DMS 273 (cell line): ENCODE measurements at regions not wholly inside any gene's neighbourhood (a gene's known extent, or its start where the extent isn't known, plus 50 kb on each side); places are given as distances from the start of the nearest gene placed in this dataset.

ENCODE experiments used
- DNase-seq: peaks from one replicate; lab custom pipeline; 2025; ENCODE audit not compliant: unreplicated experiment; lab: John Stamatoyannopoulos, UW

GRCh38 chr7:110591341-110591740 lies 499.6 kb upstream of the LRRN3 start:
- DNase-seq: no peak

GRCh38 chr7:110592557-110592956 lies 498.4 kb upstream of the LRRN3 start:
- DNase-seq: no peak

DNA sequence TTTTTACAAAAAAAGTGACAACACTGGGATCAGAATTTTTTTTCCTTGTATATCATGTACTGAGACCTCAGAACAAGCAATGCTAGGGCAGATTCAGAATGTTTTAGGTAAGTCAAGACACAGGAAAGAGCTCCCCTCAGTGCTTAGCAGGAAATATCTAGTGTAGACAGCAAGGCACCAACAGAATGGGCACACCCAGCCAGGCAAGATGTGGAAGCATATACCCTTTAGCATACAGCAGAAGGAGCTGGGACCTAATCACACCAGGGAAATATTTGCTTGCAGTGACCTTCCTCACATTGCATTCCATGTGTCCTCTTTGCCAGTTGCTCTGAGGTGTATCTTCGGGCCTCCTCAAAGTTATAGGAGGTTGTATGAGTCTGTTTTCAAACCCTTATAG lies 497.6 kb upstream of the LRRN3 start:
- DNase-seq: no peak

GRCh38 chr7:110595694-110596093 lies 495.2 kb upstream of the LRRN3 start:
- peak; percentile 70 for DNase-seq

GRCh38 chr7:110600956-110601355 lies 490.0 kb upstream of the LRRN3 start:
- DNase-seq: peak; percentile 48

DNA sequence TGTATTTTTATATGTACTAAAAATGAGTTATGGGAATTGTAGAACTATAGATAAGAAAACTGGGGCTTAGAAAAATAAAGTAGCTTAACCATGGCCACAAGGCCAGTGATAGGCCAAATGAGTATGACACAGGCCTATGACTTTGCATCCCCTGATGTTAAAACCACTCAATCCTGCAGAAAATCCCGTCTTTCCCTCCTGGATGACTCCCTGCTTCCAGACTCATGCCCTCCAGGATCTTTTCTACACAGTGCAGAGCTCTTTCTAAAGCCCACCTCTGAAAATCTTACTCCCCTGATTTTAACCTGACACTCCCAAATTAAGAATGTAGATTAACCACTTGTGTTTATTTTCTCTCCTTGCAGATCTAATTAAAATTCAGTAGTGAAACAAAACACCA lies 489.2 kb upstream of the LRRN3 start:
- no peak for DNase-seq

DNA sequence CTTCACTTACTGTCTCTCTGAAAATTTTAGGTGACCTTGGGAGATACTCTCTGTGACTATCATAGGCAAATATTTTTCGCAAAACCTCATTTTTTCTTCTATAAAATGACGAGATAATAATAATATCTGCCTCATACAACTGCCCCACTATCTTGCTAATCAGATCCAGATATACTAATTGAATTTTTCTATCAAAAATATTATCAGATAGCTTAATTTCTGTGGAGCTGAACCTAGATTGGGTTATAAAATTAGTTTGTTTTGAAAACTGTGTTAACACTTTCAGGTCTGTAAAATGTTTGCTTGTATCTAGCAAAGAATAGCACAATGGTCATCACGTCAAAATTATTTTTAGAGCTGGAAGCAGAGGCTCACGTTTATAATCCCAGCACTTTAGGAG lies 486.7 kb upstream of the LRRN3 start:
- DNase-seq: no peak

DNA sequence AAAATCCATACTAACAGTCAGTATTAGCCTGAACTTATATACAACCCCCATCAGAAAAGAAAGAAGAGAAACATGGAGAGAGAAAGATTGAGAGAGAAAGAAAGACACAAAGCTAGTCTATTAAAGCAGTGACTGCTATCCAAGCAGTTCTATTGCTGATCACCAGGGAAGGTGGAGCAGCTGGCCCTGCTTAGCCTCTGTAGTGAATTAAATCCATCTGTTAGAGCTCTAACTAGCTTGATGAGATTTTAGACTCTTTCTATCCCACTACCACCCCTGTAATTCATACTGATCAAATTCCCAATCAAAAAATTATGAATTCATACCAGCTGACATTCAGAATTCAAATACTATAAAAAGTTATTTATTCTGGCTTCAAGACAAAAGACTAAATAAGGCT lies 486.0 kb upstream of the LRRN3 start:
- peak; percentile 76 for DNase-seq

- no peak for DNase-seq
Observed at GRCh38 chr7:110607050-110607857, 483.7 kb upstream of the LRRN3 start.

DNA sequence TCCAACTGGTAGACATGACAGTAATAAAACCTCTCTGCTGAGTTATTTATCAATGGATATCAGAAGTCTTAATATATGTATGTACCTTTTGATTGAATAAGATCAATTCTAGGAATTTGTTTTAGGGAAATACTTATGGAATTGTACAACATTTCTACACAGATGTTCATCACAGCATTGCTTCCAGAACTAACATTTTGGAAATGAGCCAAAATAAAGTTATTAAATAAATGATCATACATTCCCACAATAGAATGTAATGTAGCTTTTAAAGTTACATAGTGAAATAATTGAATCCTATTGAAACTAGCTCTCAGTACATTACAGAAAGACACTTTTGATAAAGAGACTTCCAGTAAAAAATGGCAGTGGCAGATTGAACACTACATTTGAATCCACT lies 481.6 kb upstream of the LRRN3 start:
- no peak for DNase-seq

DNA sequence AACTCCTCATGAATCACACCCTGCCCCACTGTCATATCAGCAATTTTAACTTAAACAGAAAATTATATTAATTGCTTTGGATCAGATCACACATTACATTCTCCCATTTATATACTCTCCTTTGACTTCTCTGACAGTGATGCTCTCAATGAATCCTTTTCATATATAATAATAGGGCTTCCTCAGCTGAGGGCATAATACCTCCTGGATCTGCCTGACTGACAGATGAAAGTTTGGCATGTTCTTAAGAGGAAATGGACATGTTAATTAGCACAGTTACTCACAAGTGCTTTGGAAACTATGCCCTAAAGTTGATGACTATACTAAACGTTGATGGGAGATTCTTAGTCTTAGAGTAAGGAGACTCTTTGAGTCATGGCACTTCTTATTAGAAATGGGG lies 478.2 kb upstream of the LRRN3 start:
- DNase-seq: no peak
